Spleen (tissue), 11 donors: ENCODE measurements at regions not wholly inside any gene's neighbourhood (a gene's known extent, or its start where the extent isn't known, plus 50 kb on each side); places are given as distances from the start of the nearest gene placed in this dataset.

Experiments used
- DNase-seq: peaks from one replicate; pipeline ENCODE4 v3.0.0-alpha.2; 2020
- H3K27ac ChIP-seq, 8 donors: fragments of 200-600 bp; sonication (generic) in 7 of 8; 1 replicate in 4 of 8; 2 replicates in 4 of 8; pipeline versions ENCODE4 v1.5.0 to v1.8.0; 2016 to 2021; ENCODE audit warnings: inconsistent platforms in 4 of 8, mild to moderate bottlenecking in 4 of 8, moderate library complexity in 1 of 8
- H3K27me3 ChIP-seq, 7 donors: fragments of 200-600 bp; sonication (generic) in 6 of 7; replicated peaks in 1 of 7; 1 replicate in 4 of 7; 2 replicates in 3 of 7; pipeline versions ENCODE4 v1.5.0 to v1.8.0; 2016 to 2021; ENCODE audit warnings: inconsistent platforms in 3 of 7, mild to moderate bottlenecking in 1 of 7
- H3K36me3 ChIP-seq, 6 donors: fragments of 200-600 bp; sonication (generic) in 5 of 6; 1 replicate in 4 of 6; 2 replicates in 2 of 6; pipeline versions ENCODE4 v1.5.0 to v1.8.0; 2016 to 2021; ENCODE audit warnings: inconsistent platforms in 2 of 6
- H3K4me1 ChIP-seq, 6 donors: fragments of 200-600 bp; sonication (generic) in 5 of 6; 1 replicate in 3 of 6; 2 replicates in 3 of 6; pipeline versions ENCODE4 v1.5.0 to v1.8.0; 2016 to 2021; ENCODE audit warnings: inconsistent platforms in 3 of 6
- H3K4me3 ChIP-seq, 8 donors: fragments of 200-600 bp; sonication (generic) in 7 of 8; 1 replicate in 4 of 8; 2 replicates in 4 of 8; pipeline versions ENCODE4 v1.5.0 to v1.8.0; 2016 to 2021; ENCODE audit warnings: inconsistent platforms in 4 of 8, mild to moderate bottlenecking in 4 of 8, moderate library complexity in 2 of 8
- H3K9me3 ChIP-seq, 8 donors: fragments of 200-600 bp; sonication (generic) in 7 of 8; 1 replicate in 4 of 8; 2 replicates in 4 of 8; pipeline versions ENCODE4 v1.5.0 to v1.8.0; 2016 to 2021; ENCODE audit warnings: inconsistent platforms in 4 of 8
- CTCF ChIP-seq, 11 experiments: fragments of 200-600 bp in 7 of 11; fragments of 450-650 bp in 4 of 11; sonication (generic) in 4 of 11; IDR thresholded peaks in 8 of 11; conservative IDR thresholded peaks in 3 of 11; 1 replicate in 7 of 11; 2 replicates in 4 of 11; pipeline versions ENCODE4 v1.4.0 to v1.8.0; 2016 to 2021; ENCODE audit warnings: antibody characterized with exemption in 11 of 11, inconsistent platforms in 4 of 11, mild to moderate bottlenecking in 1 of 11
- POLR2A ChIP-seq, 3 donors: fragments of 450-650 bp; IDR thresholded peaks; one replicate each; pipeline ENCODE4 v1.5.1; 2017; ENCODE audit warnings: antibody characterized with exemption in 3 of 3, mild to moderate bottlenecking in 1 of 3
- POLR2AphosphoS5 ChIP-seq, 3 donors: sonication (generic); formaldehyde crosslinking; IDR thresholded peaks; one replicate each; pipeline ENCODE4 v1.5.1; 2017; ENCODE audit warnings: antibody characterized with exemption in 3 of 3
- WGBS, 5 donors: extraction: QIAGEN DNeasy Blood & Tissue Kit in 3 of 5; methylation state at CpG; one replicate each; pipeline versions ENCODE4 v1.1.5 to v1.1.7; 2013 to 2018; 5-methylcytosine and 5-hydroxymethylcytosine counted together
- intact Hi-C: fragments of 100-400 bp; cut with DNase I; formaldehyde crosslinking; loops from one replicate; pipeline ENCODE4 v1.15.0; 2023; ENCODE audit warnings: low total_unique reads
- donor health status: healthy with polysubstance abuse.
- donor health status: DM: no; HTN: no; CAD: no; lungs with moderate emphysema.
- donor health status: DM: no; HTN: no; CAD: no.
- donor health status: Bipolar disorder and iron deficiency.
- donor health status: healthy.
- donor health status: DM: no; HTN: no; CAD: no.
- donor health status: DM: yes; HTN: yes; CAD: no.

GRCh38 chr15:95594496-95594895 is 736.0 kb upstream of the NR2F2 start:
- TF ChIP-seq CTCF (IDR thresholded peaks at IDR 0.05 in 8 of 11, conservative IDR thresholded peaks at IDR 0.05 in 3 of 11) (no peak), POLR2A (IDR thresholded peaks at IDR 0.05) (no peak), POLR2AphosphoS5 (IDR thresholded peaks at IDR 0.05) (no peak)
- WGBS, 5 donors, result 78 to 88% (median 82%) methylated on average over 4 of the region's 4 CpGs
- Histone ChIP-seq H3K36me3 (no peaks in the 10 kb centered on the region), H3K27me3 (no peaks in the 10 kb centered on the region), H3K4me1 (no peaks in the 10 kb centered on the region), H3K4me3 (no peak overlapping the region), H3K9me3 (no peaks in the 10 kb centered on the region), H3K27ac (no peak overlapping the region)
- DNase-seq, result no peak
- intact Hi-C loops, result no loop called here

GRCh38 chr15:95595759-95596158 is 734.7 kb upstream of the NR2F2 start:
- DNase-seq, result no peak
- Histone ChIP-seq H3K4me3 (no peak overlapping the region), H3K27me3 (no peaks in the 10 kb centered on the region), H3K27ac (no peak overlapping the region), H3K36me3 (no peaks in the 10 kb centered on the region), H3K9me3 (no peaks in the 10 kb centered on the region), H3K4me1 (no peaks in the 10 kb centered on the region)
- intact Hi-C loops, result no loop called here
- TF ChIP-seq POLR2AphosphoS5 (IDR thresholded peaks at IDR 0.05) (no peak), CTCF (IDR thresholded peaks at IDR 0.05 in 8 of 11, conservative IDR thresholded peaks at IDR 0.05 in 3 of 11) (no peak), POLR2A (IDR thresholded peaks at IDR 0.05) (no peak)

GRCh38 chr15:95596496-95596895 is 734.0 kb upstream of the NR2F2 start:
- DNase-seq, result no peak
- no peak overlapping the region for H3K27ac ChIP-seq
- TF ChIP-seq CTCF (IDR thresholded peaks at IDR 0.05 in 8 of 11, conservative IDR thresholded peaks at IDR 0.05 in 3 of 11), result no peak
- no peak for TF ChIP-seq POLR2AphosphoS5 (IDR thresholded peaks at IDR 0.05)
- no peak for TF ChIP-seq POLR2A (IDR thresholded peaks at IDR 0.05)
- intact Hi-C loops, result no loop called here
- no peak overlapping the region for H3K4me3 ChIP-seq
- WGBS, 5 donors, result 66 to 80% (median 75%) methylated on average over 6 of the region's 6 CpGs
- no peaks in the 10 kb centered on the region for H3K4me1 ChIP-seq
- H3K36me3 ChIP-seq, result no peaks in the 10 kb centered on the region
- no peaks in the 10 kb centered on the region for H3K27me3 ChIP-seq
- no peaks in the 10 kb centered on the region for H3K9me3 ChIP-seq

- TF ChIP-seq CTCF (IDR thresholded peaks at IDR 0.05 in 8 of 11, conservative IDR thresholded peaks at IDR 0.05 in 3 of 11) (no peak), POLR2AphosphoS5 (IDR thresholded peaks at IDR 0.05) (no peak), POLR2A (IDR thresholded peaks at IDR 0.05) (no peak)
- intact Hi-C loops, result no loop called here
- no peak for DNase-seq
- Histone ChIP-seq H3K9me3 (no peaks in the 10 kb centered on the region), H3K27ac (no peak overlapping the region), H3K4me3 (no peak overlapping the region), H3K4me1 (no peaks in the 10 kb centered on the region), H3K27me3 (no peaks in the 10 kb centered on the region), H3K36me3 (no peaks in the 10 kb centered on the region)
- 74 to 86% (median 77%) methylated on average over 8 of the region's 8 CpGs for WGBS, 5 donors
Observed at GRCh38 chr15:95598251-95598855, 732.1 kb upstream of the NR2F2 start.
